Neural cell (in vitro differentiated cells): ENCODE measurements at regions not wholly inside any gene's neighbourhood (a gene's known extent, or its start where the extent isn't known, plus 50 kb on each side); places are given as distances from the start of the nearest gene placed in this dataset.

Experiments
- H2AFZ ChIP-seq: fragments of 200-600, 300-800 bp; sonication (generic), shearing (Covaris generic); 2 replicates; pipeline ENCODE4 v1.6.0; 2014; ENCODE audit warnings: low read depth, mild to moderate bottlenecking, antibody characterized with exemption, low read length, moderate library complexity
- H3F3A ChIP-seq: fragments of 200-600 bp; shearing (Covaris generic); 2 replicates; pipeline ENCODE4 v1.6.1; 2016; ENCODE audit warnings: mild to moderate bottlenecking, moderate library complexity, mixed read lengths, antibody characterized with exemption, low read length; ENCODE audit not compliant: insufficient read depth, poor library complexity, severe bottlenecking
- H3K27ac ChIP-seq: fragments of 200-600, 300-800 bp; sonication (generic), shearing (Covaris generic); 2 replicates; pipeline ENCODE4 v1.5.1; 2014; ENCODE audit warnings: mild to moderate bottlenecking, low read length, moderate library complexity
- H3K27me3 ChIP-seq: fragments of 300-800, 200-600 bp; sonication (generic), shearing (Covaris generic); 2 replicates; pipeline ENCODE4 v1.6.0; 2014; ENCODE audit warnings: mild to moderate bottlenecking, low read depth, low read length, moderate library complexity; ENCODE audit not compliant: insufficient read depth
- H3K36me3 ChIP-seq: fragments of 300-800, 200-600 bp; sonication (generic), shearing (Covaris generic); 2 replicates; pipeline ENCODE4 v1.5.1; 2014; ENCODE audit warnings: mild to moderate bottlenecking, antibody characterized with exemption, low read length, moderate library complexity; ENCODE audit not compliant: insufficient read depth
- H3K4me2 ChIP-seq: fragments of 300-800, 200-600 bp; sonication (generic), shearing (Covaris generic); 2 replicates; pipeline ENCODE4 v1.6.0; 2014; ENCODE audit warnings: mild to moderate bottlenecking, low read length
- H3K4me3 ChIP-seq: fragments of 300-800, 200-600 bp; sonication (generic), shearing (Covaris generic); 2 replicates; pipeline ENCODE4 v1.5.1; 2014; ENCODE audit warnings: mild to moderate bottlenecking, low read length, moderate library complexity
- H3K79me2 ChIP-seq: fragments of 200-600 bp; shearing (Covaris generic); replicated peaks from 2 replicates; pipeline ENCODE4 v1.6.0; 2014; ENCODE audit warnings: mild to moderate bottlenecking, low read length, moderate library complexity; ENCODE audit not compliant: insufficient read depth
- H3K9ac ChIP-seq: fragments of 300-800, 200-600 bp; sonication (generic), shearing (Covaris generic); 2 replicates; pipeline ENCODE4 v1.6.1; 2016; ENCODE audit warnings: mild to moderate bottlenecking, low read length, mixed read lengths
- H3K9me2 ChIP-seq: fragments of 200-600 bp; shearing (Covaris generic); 2 replicates; pipeline ENCODE4 v1.6.1; 2016; ENCODE audit warnings: mild to moderate bottlenecking, low read length, mixed read lengths; ENCODE audit not compliant: insufficient read depth
- H3K9me3 ChIP-seq: fragments of 200-600, 300-800 bp; sonication (generic), shearing (Covaris generic); 2 replicates; pipeline ENCODE4 v1.6.1; 2016; ENCODE audit warnings: mild to moderate bottlenecking, mixed run types, low read length, moderate library complexity, mixed read lengths
- H4K20me1 ChIP-seq: fragments of 200-600 bp; shearing (Covaris generic); 2 replicates; pipeline ENCODE4 v1.6.1; 2016; ENCODE audit warnings: mild to moderate bottlenecking, mixed run types; ENCODE audit not compliant: insufficient read depth
- EP300 ChIP-seq: fragments of 450-650 bp; conservative IDR thresholded peaks from 2 replicates; pipeline ENCODE4 v1.6.1; 2014; ENCODE audit warnings: antibody characterized with exemption, mild to moderate bottlenecking, moderate library complexity; ENCODE audit not compliant: poor library complexity, severe bottlenecking
- EZH2 ChIP-seq: fragments of 200-600, 300-800 bp; shearing (Covaris generic), sonication (generic); IDR thresholded peaks from 2 replicates; pipeline ENCODE4 v1.6.1; 2014; ENCODE audit warnings: antibody characterized with exemption, low read length, borderline replicate concordance, mild to moderate bottlenecking; ENCODE audit not compliant: insufficient read depth, poor library complexity, severe bottlenecking
- MXI1 ChIP-seq: fragments of 450-650 bp; conservative IDR thresholded peaks from 2 replicates; pipeline ENCODE4 v1.6.1; 2014; ENCODE audit warnings: antibody characterized with exemption, mild to moderate bottlenecking; ENCODE audit not compliant: poor library complexity, severe bottlenecking
- POLR2AphosphoS5 ChIP-seq: IDR thresholded peaks from 2 replicates; pipeline ENCODE4 v1.6.1; 2012
- RAD21 ChIP-seq: fragments of 450-650 bp; conservative IDR thresholded peaks from 2 replicates; pipeline ENCODE4 v1.6.1; 2014; ENCODE audit warnings: antibody characterized with exemption, mild to moderate bottlenecking, moderate library complexity
- SMC3 ChIP-seq: fragments of 450-650 bp; conservative IDR thresholded peaks from 2 replicates; pipeline ENCODE4 v1.6.1; 2014; ENCODE audit warnings: antibody characterized with exemption, mild to moderate bottlenecking, moderate library complexity; ENCODE audit not compliant: poor library complexity
- TAF1 ChIP-seq: IDR thresholded peaks from 2 replicates; pipeline ENCODE4 v1.6.1; 2012; ENCODE audit warnings: low read depth
- TF ChIP-seq, protein P1 (sequence below): fragments of 450-650 bp; IDR thresholded peaks from 2 replicates; pipeline ENCODE4 v1.5.1; 2014; ENCODE audit warnings: antibody characterized with exemption, mild to moderate bottlenecking, moderate library complexity; ENCODE audit not compliant: poor library complexity, severe bottlenecking
- TF ChIP-seq, protein P2 (sequence below): IDR thresholded peaks from 2 replicates; pipeline ENCODE4 v1.6.1; 2012; ENCODE audit warnings: borderline replicate concordance

DNA sequence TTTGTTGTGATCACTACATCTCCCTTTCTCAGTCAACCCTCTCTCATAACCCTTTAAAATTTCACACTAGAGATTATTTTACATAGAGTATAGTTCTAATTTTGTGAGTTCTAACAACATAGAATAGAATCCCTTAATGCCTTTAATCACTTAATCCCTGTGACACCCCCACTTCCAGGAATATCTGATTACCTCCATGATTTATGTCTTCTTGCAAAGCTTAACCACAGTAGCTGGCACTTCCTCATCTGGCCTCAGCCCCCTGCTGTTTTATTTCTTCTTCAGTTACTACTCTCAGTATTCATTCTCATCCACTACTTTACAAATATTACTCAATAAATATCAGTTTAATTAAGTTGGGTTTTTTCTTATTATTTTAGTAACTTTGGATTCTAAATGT, 340.9 kb downstream of the CENPC start:
- Histone ChIP-seq H3K9ac (no peak overlapping the region), H3K4me3 (no peak overlapping the region)
- TF ChIP-seq, protein P1, sequence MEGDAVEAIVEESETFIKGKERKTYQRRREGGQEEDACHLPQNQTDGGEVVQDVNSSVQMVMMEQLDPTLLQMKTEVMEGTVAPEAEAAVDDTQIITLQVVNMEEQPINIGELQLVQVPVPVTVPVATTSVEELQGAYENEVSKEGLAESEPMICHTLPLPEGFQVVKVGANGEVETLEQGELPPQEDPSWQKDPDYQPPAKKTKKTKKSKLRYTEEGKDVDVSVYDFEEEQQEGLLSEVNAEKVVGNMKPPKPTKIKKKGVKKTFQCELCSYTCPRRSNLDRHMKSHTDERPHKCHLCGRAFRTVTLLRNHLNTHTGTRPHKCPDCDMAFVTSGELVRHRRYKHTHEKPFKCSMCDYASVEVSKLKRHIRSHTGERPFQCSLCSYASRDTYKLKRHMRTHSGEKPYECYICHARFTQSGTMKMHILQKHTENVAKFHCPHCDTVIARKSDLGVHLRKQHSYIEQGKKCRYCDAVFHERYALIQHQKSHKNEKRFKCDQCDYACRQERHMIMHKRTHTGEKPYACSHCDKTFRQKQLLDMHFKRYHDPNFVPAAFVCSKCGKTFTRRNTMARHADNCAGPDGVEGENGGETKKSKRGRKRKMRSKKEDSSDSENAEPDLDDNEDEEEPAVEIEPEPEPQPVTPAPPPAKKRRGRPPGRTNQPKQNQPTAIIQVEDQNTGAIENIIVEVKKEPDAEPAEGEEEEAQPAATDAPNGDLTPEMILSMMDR, result no peak
- TF ChIP-seq EP300 (no peak), EZH2 (no peak), RAD21 (no peak), MXI1 (no peak), TAF1 (no peak), SMC3 (no peak), POLR2AphosphoS5 (no peak)
- TF ChIP-seq, protein P2, sequence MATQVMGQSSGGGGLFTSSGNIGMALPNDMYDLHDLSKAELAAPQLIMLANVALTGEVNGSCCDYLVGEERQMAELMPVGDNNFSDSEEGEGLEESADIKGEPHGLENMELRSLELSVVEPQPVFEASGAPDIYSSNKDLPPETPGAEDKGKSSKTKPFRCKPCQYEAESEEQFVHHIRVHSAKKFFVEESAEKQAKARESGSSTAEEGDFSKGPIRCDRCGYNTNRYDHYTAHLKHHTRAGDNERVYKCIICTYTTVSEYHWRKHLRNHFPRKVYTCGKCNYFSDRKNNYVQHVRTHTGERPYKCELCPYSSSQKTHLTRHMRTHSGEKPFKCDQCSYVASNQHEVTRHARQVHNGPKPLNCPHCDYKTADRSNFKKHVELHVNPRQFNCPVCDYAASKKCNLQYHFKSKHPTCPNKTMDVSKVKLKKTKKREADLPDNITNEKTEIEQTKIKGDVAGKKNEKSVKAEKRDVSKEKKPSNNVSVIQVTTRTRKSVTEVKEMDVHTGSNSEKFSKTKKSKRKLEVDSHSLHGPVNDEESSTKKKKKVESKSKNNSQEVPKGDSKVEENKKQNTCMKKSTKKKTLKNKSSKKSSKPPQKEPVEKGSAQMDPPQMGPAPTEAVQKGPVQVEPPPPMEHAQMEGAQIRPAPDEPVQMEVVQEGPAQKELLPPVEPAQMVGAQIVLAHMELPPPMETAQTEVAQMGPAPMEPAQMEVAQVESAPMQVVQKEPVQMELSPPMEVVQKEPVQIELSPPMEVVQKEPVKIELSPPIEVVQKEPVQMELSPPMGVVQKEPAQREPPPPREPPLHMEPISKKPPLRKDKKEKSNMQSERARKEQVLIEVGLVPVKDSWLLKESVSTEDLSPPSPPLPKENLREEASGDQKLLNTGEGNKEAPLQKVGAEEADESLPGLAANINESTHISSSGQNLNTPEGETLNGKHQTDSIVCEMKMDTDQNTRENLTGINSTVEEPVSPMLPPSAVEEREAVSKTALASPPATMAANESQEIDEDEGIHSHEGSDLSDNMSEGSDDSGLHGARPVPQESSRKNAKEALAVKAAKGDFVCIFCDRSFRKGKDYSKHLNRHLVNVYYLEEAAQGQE, result no peak

DNA sequence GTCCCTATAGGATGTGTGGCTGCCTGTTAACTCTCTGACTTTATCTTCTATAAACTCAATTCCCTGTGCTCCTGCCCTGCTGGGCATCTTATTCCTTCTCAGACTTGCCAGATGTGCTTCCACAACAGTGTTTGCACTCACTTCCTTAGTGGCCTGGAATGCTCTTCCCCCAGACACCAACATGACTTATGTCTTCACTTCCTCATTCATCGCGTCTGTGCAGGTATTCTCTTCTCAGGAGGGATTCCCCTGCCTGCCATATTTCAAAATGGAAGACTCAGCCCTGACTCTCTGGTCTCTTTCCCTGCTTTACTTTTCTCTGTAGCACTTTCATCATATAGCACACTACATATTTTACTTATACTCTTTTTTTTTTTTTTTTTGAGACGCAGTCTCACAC, 344.0 kb downstream of the CENPC start:
- no peaks in the 10 kb centered on the region for H3K9me2 ChIP-seq
- no peak overlapping the region for H3K4me2 ChIP-seq
- TF ChIP-seq TAF1 (no peak), EZH2 (no peak), EP300 (no peak), MXI1 (no peak), POLR2AphosphoS5 (no peak), SMC3 (no peak), RAD21 (no peak)
- TF ChIP-seq, protein P1, result no peak
- TF ChIP-seq, protein P2, result no peak
- no peaks in the 10 kb centered on the region for H4K20me1 ChIP-seq
- H3K27me3 ChIP-seq, result no peaks in the 10 kb centered on the region
- no peak overlapping the region for H3K9ac ChIP-seq
- H3K4me3 ChIP-seq, result no peak overlapping the region
- H3K79me2 ChIP-seq, result no peaks in the 10 kb centered on the region
- no peaks in the 10 kb centered on the region for H3K9me3 ChIP-seq
- H2AFZ ChIP-seq, result no peak overlapping the region
- H3K36me3 ChIP-seq, result no peaks in the 10 kb centered on the region
- H3F3A ChIP-seq, result no peaks in the 10 kb centered on the region
- no peak overlapping the region for H3K27ac ChIP-seq

More for the DNA sequence above, 340.9 kb downstream of the CENPC start:
- H3K9me2 ChIP-seq, result no peaks in the 10 kb centered on the region
- no peaks in the 10 kb centered on the region for H4K20me1 ChIP-seq
- H2AFZ ChIP-seq, result no peak overlapping the region
- no peaks in the 10 kb centered on the region for H3K9me3 ChIP-seq
- no peaks in the 10 kb centered on the region for H3K79me2 ChIP-seq
- no peaks in the 10 kb centered on the region for H3F3A ChIP-seq
- no peaks in the 10 kb centered on the region for H3K27me3 ChIP-seq
- no peak overlapping the region for H3K4me2 ChIP-seq
- no peaks in the 10 kb centered on the region for H3K36me3 ChIP-seq
- no peak overlapping the region for H3K27ac ChIP-seq
